ENCODE measurements at regions not wholly inside any gene's neighbourhood (a gene's known extent, or its start where the extent isn't known, plus 50 kb on each side); places are given as distances from the start of the nearest gene placed in this dataset.

DNA sequence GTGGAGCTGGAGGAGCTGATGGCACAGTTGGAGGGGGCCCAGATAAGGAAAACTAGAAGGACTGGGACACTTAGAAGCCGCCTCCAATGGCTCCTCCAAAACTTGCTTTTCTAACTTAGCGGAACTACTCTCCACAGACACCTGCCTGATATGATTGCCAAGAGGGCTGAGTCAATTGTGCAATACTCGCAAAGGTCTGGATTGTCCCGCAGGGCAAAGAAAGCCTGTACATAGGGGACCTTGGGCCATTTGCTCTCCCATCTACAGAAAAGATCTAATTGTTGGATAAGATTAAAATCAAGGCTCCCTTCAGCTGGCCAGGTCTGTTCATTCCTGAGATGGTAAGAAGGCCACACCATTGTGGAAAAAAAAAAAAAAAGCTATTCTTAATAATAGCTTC, 69.7 kb upstream of the ATP11B start:
- H3K36me3 ChIP-seq (ENCODE audit: control insufficient read depth, low read length), result no peaks in the 10 kb centered on the region
- no peak overlapping the region for H3K4me3 ChIP-seq (ENCODE audit: low read length)
- no peaks in the 10 kb centered on the region for H3F3A ChIP-seq (ENCODE audit: control insufficient read depth, insufficient read depth)
- no peaks in the 10 kb centered on the region for H3K4me1 ChIP-seq (ENCODE audit: control insufficient read depth, low read length)
- no peaks in the 10 kb centered on the region for H4K20me1 ChIP-seq (ENCODE audit: control insufficient read depth, insufficient read depth, low read depth, low read length)
- no peak for TF ChIP-seq EZH2phosphoT487 (IDR thresholded peaks at IDR 0.05; ENCODE audit: borderline replicate concordance, low read length)
- TF ChIP-seq, protein P1, sequence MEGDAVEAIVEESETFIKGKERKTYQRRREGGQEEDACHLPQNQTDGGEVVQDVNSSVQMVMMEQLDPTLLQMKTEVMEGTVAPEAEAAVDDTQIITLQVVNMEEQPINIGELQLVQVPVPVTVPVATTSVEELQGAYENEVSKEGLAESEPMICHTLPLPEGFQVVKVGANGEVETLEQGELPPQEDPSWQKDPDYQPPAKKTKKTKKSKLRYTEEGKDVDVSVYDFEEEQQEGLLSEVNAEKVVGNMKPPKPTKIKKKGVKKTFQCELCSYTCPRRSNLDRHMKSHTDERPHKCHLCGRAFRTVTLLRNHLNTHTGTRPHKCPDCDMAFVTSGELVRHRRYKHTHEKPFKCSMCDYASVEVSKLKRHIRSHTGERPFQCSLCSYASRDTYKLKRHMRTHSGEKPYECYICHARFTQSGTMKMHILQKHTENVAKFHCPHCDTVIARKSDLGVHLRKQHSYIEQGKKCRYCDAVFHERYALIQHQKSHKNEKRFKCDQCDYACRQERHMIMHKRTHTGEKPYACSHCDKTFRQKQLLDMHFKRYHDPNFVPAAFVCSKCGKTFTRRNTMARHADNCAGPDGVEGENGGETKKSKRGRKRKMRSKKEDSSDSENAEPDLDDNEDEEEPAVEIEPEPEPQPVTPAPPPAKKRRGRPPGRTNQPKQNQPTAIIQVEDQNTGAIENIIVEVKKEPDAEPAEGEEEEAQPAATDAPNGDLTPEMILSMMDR (IDR thresholded peaks at IDR 0.05; ENCODE audit: low read depth, low read length, poor library complexity, severe bottlenecking), result no peak
- no peaks in the 10 kb centered on the region for H3K9me3 ChIP-seq (ENCODE audit: control insufficient read depth, insufficient read depth, low read length)
- H3K27me3 ChIP-seq (ENCODE audit: control insufficient read depth, low read length), result peaks cover 4% of the 10 kb centered on the region; the same call in 1 of the 2 replicates
- no peaks in the 10 kb centered on the region for H3K79me2 ChIP-seq (ENCODE audit: control insufficient read depth, low read length)
- no peak overlapping the region for H3K27ac ChIP-seq (ENCODE audit: low read depth, low read length)
- H3K4me2 ChIP-seq (ENCODE audit: low read length), result no peak overlapping the region
- H3K9me2 ChIP-seq (replicated peaks; ENCODE audit: control insufficient read depth, low read length), result no peaks in the 10 kb centered on the region

DNA sequence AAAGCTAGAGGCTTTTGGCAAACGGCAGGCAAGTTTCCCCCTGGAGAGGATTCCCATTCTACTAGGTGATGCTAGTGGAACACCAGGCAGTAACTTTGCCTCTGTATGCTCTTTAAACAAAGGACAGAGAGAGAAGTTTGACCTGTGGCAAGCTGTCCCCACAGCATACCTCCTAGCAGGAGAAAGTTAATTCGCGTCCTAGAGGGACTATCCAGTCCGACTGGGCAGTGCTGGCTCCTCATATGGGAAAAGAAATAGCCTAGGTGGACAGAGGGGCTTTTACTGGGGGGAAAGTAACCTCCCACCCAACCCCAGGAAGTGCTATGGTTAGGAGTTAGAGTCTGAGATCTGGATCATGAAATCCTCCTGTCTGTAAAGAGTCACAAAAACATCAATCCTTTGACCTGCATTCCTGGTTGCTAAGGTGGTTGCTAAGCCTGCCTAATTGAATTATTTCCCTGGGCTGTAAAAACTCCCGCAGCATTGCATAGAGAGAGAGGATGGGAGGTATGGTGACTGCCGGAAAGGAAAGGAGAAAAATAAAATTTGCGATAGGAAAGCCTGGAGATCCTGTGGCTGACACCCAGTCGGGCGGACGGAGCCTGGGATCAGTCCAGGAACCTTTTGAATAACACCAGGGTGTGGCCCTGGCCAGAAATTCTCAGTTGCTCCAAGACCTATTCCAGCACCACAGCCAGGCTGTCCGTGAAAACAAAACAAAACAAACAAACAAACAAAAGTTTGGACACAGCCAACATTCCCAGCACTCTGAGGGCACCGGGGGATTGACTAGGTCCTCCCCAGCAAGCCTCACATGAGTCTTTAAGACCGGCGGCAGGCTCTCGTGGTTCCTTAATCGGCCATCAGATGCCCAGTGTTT, 67.7 kb upstream of the ATP11B start:
- Histone ChIP-seq H3K79me2 (ENCODE audit: control insufficient read depth, low read length) (no peaks in the 10 kb centered on the region), H3K27ac (ENCODE audit: low read depth, low read length) (no peak overlapping the region), H3K27me3 (ENCODE audit: control insufficient read depth, low read length) (peaks cover 15% of the 10 kb centered on the region; the same call in 1 of the 2 replicates), H3K36me3 (ENCODE audit: control insufficient read depth, low read length) (no peaks in the 10 kb centered on the region), H3K4me3 (ENCODE audit: low read length) (no peak overlapping the region), H3K4me1 (ENCODE audit: control insufficient read depth, low read length) (peaks cover 12% of the 10 kb centered on the region), H3F3A (ENCODE audit: control insufficient read depth, insufficient read depth) (no peaks in the 10 kb centered on the region), H3K9me3 (ENCODE audit: control insufficient read depth, insufficient read depth, low read length) (no peaks in the 10 kb centered on the region), H4K20me1 (ENCODE audit: control insufficient read depth, insufficient read depth, low read depth, low read length) (no peaks in the 10 kb centered on the region), H3K4me2 (ENCODE audit: low read length) (no peak overlapping the region), H3K9me2 (replicated peaks; ENCODE audit: control insufficient read depth, low read length) (no peaks in the 10 kb centered on the region)
- no peak for TF ChIP-seq EZH2phosphoT487 (IDR thresholded peaks at IDR 0.05; ENCODE audit: borderline replicate concordance, low read length)
- TF ChIP-seq, protein P1 (IDR thresholded peaks at IDR 0.05; ENCODE audit: low read depth, low read length, poor library complexity, severe bottlenecking), result no peak

DNA sequence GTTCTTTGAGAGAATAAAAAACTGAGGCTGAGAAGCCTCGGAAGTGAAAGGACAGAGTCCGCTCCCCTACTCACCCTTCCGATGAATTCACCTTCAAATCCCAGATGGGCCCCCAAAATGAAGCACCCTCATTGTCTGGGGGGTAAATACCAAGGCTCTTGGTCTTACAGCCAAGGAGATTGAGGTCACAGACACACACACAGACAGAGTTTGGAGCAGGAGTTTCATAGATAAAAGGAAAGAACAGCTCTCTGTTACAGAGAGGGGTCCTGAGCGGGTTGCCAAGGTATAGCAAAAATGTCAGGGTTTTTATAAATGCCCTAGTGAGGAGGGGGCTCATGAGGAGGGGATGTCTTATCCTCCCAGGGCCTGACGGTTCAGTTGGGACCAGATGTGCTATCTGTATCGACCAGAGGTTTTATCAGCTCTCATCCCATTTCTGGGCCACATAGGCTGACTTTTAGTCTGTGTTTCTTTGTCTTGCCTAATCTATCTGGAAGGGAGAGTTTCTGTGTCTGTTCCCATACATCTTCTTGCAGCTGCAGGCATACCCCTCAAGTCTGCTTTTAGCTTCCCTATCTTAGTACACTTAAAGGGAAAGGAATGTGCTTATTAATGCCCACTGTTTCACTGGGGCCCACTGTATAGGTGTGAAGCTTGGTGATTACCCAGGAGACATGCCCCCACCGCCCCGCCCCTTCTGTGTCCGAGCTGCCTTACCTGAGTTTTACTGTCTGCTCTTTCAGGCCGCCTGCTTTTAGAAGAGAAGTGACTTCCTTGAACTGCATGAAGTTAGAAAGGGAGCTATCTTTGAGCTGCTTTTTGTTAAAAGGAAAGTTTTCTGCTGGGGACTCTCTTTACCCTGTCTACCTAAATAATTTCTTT, 66.8 kb upstream of the ATP11B start:
- Histone ChIP-seq H3K4me3 (ENCODE audit: low read length) (no peak overlapping the region), H3K27ac (ENCODE audit: low read depth, low read length) (no peak overlapping the region)
- TF ChIP-seq EZH2phosphoT487 (IDR thresholded peaks at IDR 0.05; ENCODE audit: borderline replicate concordance, low read length), result no peak
- TF ChIP-seq, protein P1 (IDR thresholded peaks at IDR 0.05; ENCODE audit: low read depth, low read length, poor library complexity, severe bottlenecking), result no peak

More for the DNA sequence above, 66.8 kb upstream of the ATP11B start:
- Histone ChIP-seq H3K4me2 (ENCODE audit: low read length) (no peak overlapping the region), H3K79me2 (ENCODE audit: control insufficient read depth, low read length) (no peaks in the 10 kb centered on the region), H4K20me1 (ENCODE audit: control insufficient read depth, insufficient read depth, low read depth, low read length) (no peaks in the 10 kb centered on the region), H3K9me2 (replicated peaks; ENCODE audit: control insufficient read depth, low read length) (no peaks in the 10 kb centered on the region), H3K9me3 (ENCODE audit: control insufficient read depth, insufficient read depth, low read length) (no peaks in the 10 kb centered on the region), H3K27me3 (ENCODE audit: control insufficient read depth, low read length) (peaks cover 15% of the 10 kb centered on the region; the same call in 1 of the 2 replicates), H3K4me1 (ENCODE audit: control insufficient read depth, low read length) (peaks cover 15% of the 10 kb centered on the region), H3K36me3 (ENCODE audit: control insufficient read depth, low read length) (no peaks in the 10 kb centered on the region), H3F3A (ENCODE audit: control insufficient read depth, insufficient read depth) (no peaks in the 10 kb centered on the region)
